Stimulated activated CD4-positive, alpha-beta T cell treated with anti-CD3 and anti-CD28 coated beads, Interleukin-2, amount 100 ng/mL, for 4 hours (primary cell): ENCODE measurements at regions not wholly inside any gene's neighbourhood (a gene's known extent, or its start where the extent isn't known, plus 50 kb on each side); places are given as distances from the start of the nearest gene placed in this dataset.
A peak's percentile ranks its signal among the peaks of the same experiment; 100 is the strongest.

Experiments used
- DNase-seq: peaks from one replicate; pipeline ENCODE4 v3.0.0-alpha.2; 2020; ENCODE audit warnings: low read depth

DNA sequence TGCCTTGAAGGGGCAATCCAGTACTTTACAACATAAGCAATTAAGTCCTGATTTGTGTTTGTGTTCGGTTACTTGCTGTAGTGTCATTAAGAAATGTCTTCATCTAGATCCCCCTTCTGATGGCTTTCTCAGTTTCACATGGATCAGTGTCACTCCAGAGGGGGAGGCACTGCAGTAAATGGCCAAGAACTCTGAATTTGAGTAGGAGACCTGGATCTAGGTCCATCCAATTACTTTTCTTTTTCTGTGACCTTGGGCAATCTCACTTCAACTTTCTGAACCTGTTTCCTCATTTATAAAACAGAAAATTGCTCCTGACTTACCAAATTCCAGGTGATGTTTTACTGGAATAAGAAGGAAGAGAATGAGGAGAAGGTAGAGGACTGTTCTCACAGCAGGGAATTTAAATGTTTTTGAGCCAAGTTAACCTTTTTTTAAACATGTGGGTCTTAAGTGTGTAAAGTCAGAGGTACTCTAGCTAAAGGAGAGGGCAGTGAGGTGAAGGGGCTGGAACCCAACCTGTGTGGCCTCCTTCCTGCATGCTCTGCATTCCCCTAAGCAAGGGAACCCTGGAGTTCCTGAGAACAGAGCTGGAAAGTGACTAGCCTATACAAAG lies 285.5 kb downstream of the HACE1 start:
- DNase-seq, result no peak

GRCh38 chr6:104573350-104573749 lies 286.4 kb downstream of the HACE1 start:
- no peak for DNase-seq

DNA sequence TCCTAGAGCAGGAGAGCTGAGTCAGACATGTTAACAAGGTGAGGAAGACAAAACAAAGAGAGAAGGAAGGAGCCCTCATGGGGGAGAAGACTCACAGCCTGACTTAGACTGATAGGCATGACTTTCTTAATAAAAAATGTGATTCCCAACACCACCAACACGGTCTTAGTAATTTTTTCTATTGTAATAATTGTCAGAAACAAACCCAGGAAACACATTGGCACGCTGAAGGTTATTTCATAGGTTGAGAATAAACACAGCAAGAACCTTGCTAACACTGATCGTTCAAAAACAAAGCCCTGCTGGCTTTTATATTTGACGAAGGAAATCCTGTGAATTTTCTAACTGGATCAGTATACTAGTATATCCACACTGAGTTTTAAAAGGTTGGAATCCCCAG lies 286.8 kb downstream of the HACE1 start:
- no peak for DNase-seq

- no peak for DNase-seq
These were observed 293.3 kb downstream of the HACE1 start for GRCh38 chr6:104566411-104566810.

DNA sequence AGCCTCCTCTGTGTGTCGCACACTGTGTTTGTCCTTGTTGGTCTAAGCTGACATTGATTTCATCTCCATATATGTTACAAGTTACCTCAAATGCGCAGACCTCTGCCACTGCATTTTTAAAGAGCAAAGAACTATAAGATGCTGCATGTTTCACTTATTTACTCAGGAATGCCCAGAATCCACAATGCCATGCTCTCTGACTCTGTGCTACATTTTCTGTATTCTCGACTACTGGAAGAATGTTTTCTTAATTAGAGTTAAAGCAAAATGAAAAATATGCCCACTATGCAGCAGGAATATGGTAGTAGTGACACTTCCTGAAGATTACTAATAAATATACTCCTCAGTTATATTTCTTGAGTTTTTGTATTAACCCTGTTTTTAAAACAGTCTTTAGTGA lies 296.4 kb downstream of the HACE1 start:
- no peak for DNase-seq

DNA sequence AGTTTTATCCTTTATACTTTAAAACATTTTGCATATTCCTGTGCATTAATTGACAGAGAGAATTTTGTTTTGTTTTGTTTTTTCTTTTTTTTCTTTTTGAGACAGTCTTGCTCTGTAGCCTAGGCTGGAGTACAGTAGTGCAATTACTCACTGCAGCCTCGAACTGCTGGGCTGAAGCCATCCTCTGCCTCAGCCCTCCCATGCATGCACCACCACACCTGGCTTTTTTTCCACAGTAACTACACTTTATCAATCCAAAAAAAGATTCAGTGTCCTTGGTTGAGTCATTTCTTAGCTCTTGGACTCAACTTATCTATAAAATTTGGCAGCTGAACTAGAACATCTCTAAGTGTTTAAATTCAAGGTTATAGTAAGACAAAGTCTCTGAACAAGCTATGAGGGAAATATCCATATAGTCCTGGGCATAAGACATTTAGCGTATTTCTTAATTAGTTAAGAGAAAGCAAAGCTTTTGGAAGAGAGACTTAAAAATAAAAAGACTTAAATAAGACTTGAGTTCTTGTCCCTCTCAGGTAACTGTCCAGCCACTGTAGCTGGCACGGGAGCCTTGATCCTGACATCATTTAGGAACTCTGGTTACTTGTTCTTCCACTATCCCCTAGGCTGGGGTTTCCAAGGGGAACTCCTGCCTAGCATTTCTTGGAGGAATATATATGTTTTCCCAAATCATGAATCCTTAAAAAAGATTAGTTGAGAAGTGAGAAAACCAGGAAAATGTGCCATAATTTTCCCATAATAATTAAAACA lies 300.1 kb downstream of the HACE1 start:
- DNase-seq, result no peak

DNA sequence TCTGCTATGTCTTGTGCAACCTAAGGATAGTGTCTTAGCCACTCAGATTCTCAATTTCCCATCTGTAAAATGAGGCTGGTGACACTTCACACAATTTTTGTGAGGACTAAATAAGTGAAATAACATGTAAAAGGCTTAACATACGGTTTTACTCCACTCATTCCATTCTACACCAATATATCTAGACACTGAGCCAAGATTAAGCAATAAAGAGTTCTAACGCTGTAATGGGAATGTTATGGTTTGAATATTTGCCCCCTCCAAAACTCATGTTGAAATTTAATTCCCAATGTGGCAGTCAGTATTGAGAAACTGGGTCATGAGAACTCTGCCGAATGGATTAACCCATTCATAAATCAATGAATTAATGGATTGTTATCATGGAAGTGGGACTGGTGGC lies 301.0 kb downstream of the HACE1 start:
- no peak for DNase-seq

GRCh38 chr6:104548297-104548696 lies 311.4 kb downstream of the HACE1 start:
- DNase-seq, result no peak

DNA sequence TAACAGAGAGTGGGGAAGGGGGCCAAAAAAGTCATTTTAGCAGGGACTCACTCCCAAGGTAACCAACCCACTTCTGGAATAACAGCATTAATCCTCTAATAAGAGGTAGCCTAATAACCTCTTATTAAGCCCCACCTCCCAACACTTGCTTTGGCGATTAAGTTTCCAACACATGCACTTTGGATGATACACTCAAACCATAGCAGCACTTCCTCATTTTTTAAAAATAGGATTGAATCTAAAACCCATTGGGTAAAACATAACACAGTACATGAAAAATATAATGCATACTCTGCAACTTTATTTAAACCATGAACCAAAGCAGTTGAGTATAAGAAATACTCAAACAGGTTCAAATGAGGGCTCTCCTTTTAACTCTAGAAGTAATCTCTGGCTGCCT lies 318.3 kb downstream of the HACE1 start:
- no peak for DNase-seq

DNA sequence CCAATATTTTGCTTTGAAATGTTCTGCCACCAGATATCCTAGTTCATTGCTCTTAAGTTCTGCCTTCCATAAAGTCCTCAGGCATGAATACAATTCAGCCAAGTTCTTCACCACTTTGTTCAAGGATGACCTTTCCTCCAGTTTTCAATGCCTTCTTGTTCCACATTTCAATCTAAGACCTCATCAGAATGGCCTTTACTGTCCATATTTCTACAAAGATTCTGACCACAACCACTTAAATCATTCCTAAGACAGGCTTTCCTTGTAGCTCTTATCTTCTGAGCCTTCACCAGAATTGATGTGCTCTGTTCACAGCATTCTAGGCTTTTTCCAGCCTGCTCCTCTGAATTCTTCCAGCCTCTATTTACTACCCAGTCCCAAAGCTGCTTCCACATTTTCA lies 319.0 kb downstream of the HACE1 start:
- no peak for DNase-seq

DNA sequence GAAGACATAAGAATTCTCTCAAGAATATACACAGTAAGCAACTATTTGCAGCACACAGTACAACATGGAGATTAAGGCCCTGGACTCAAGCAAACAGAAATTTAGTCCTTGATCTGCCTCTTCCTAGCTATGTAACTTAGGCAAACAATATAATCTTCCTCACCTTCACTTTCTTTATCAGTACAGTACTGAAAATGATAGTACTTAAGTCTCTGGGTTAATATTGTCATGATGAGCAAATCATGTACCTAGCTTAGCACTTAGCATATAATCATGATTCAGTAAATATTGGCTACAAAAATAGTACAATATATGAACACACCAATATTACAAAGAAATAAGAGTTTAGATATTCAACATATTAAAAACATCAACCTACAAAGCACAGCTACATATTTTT lies 320.5 kb downstream of the HACE1 start:
- no peak for DNase-seq

- no peak for DNase-seq
These were observed 321.8 kb downstream of the HACE1 start for GRCh38 chr6:104537872-104538271.

DNA sequence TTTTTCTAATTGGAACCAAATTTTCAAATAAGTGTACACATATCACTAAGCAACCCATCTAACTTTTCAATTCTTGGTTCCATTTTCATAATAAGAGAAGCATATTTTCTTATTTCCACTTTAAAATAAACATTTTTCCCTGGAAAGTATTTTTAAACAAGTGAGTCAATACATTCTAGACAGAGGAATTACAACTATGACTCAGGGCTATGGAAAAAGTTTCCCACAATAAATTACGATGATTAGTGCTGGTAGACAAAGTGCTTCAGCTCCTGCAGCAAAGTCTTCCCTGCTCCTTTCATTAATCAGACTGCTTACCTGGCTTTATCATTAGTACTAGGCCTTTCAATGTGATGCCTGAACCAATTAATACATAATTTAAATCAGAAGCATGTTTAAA lies 322.5 kb downstream of the HACE1 start:
- no peak for DNase-seq

- DNase-seq, result no peak
These were observed 327.3 kb downstream of the HACE1 start for GRCh38 chr6:104532462-104532861.

GRCh38 chr6:104531646-104532045 lies 328.1 kb downstream of the HACE1 start:
- no peak for DNase-seq

GRCh38 chr6:104527761-104528415 lies 331.8 kb downstream of the HACE1 start:
- DNase-seq, result no peak

GRCh38 chr6:104527311-104527710 lies 332.4 kb downstream of the HACE1 start:
- no peak for DNase-seq

GRCh38 chr6:104526376-104526775 lies 333.3 kb downstream of the HACE1 start:
- DNase-seq, result no peak

GRCh38 chr6:104525677-104526322 lies 333.9 kb downstream of the HACE1 start:
- DNase-seq, result peak; percentile 33

GRCh38 chr6:104522533-104522932 lies 337.2 kb downstream of the HACE1 start:
- DNase-seq, result no peak

- DNase-seq, result no peak
These were observed 338.5 kb downstream of the HACE1 start for GRCh38 chr6:104521176-104521575.

- no peak for DNase-seq
These were observed 340.2 kb downstream of the HACE1 start for GRCh38 chr6:104519566-104519965.

- DNase-seq, result no peak
These were observed 350.4 kb downstream of the HACE1 start for GRCh38 chr6:104509355-104509754.
